HG02642 (cell line): ENCODE measurements at regions not wholly inside any gene's neighbourhood (a gene's known extent, or its start where the extent isn't known, plus 50 kb on each side); places are given as distances from the start of the nearest gene placed in this dataset.

Experiments used
- ATAC-seq: cut with Tn5 transposase; IDR thresholded peaks from one replicate; pipeline ENCODE4 v1.9.1; 2021; ENCODE audit warnings: mild to moderate bottlenecking; ENCODE audit not compliant: unreplicated experiment, poor library complexity

GRCh38 chr18:40079786-40080185, 1875.2 kb upstream of the PIK3C3 start:
- no peak for ATAC-seq

- no peak for ATAC-seq
These were observed 1879.4 kb upstream of the PIK3C3 start for GRCh38 chr18:40075616-40076015.

DNA sequence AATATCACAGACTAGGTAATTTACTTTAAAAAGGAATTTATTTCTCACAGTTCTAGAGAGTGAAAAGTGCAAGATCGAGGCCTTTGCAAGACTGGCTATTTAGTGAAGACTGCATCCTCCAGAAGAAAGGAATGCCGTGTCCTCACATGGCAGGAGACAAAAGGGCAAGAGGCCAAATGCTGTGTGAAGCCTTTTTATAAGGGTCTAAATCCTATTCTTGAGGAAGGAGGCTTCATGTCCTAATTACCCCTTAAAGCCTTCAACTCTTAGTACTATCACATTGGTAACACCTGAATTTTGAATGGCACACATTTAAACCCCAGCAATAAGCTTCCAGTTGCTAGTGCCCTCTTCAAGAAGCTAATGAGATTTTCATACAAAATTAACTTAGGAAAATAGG, 1882.3 kb upstream of the PIK3C3 start:
- no peak for ATAC-seq

- ATAC-seq, result no peak
These were observed 1888.7 kb upstream of the PIK3C3 start for GRCh38 chr18:40066368-40066767.

- no peak for ATAC-seq
These were observed 1891.5 kb upstream of the PIK3C3 start for GRCh38 chr18:40063488-40063887.

GRCh38 chr18:40061086-40061485, 1893.9 kb upstream of the PIK3C3 start:
- no peak for ATAC-seq

- ATAC-seq, result no peak
These were observed 1894.5 kb upstream of the PIK3C3 start for GRCh38 chr18:40060562-40060961.

DNA sequence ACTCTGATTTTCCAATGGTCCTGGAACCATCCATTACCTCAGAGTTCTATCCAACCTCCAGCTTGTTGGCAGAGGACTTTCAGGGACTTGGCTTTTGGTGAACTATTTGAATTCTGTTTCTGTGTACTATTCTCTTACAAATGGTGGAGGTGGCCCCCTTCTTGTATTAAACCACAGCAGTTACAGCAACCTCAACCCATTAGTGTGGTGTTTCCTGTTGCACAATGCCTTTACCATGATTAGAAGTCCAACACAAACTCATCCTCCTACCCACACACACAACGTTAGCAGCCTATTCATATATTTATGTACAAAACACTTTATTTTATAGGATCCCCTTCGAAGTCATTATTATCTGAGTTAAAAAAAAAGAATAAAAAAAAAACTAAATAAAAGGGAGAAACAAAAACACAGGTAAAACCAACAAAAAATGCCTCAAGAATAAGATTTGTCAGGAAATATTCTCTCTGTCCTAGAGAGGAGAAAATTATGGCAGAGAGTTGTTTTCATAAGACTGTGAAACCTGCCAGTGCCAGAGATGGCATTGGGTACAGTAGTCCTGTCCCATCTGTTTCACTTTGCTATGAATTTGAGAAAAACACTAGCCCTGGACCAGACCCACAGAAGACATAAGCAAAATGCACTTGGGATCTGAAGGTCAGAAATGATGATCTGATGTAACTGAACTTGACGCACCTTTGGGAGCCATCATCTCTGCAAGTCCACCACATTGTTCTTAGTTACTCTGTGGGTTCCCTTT, 1896.0 kb upstream of the PIK3C3 start:
- no peak for ATAC-seq

- no peak for ATAC-seq
These were observed 1898.8 kb upstream of the PIK3C3 start for GRCh38 chr18:40056079-40056692.

GRCh38 chr18:40055262-40055661, 1899.8 kb upstream of the PIK3C3 start:
- ATAC-seq, result no peak

DNA sequence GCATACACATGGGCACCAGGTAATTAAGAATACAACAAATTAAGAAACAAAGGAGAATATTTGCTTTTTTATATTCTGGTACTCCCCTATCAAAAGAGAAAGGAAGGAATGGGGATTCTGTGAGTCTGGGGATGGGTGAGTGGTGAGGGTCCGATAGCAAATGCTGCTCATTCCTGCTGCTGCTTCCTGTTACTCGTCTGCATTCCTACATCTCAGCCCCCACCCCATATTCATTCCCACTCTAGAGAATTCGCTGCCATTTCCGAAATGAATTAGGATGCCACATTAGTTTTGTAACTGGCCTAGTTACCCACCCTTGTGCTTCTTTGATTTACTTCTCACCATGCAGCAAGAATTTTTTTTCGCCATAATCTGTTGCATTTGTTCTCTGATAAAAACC, 1905.3 kb upstream of the PIK3C3 start:
- ATAC-seq, result no peak

DNA sequence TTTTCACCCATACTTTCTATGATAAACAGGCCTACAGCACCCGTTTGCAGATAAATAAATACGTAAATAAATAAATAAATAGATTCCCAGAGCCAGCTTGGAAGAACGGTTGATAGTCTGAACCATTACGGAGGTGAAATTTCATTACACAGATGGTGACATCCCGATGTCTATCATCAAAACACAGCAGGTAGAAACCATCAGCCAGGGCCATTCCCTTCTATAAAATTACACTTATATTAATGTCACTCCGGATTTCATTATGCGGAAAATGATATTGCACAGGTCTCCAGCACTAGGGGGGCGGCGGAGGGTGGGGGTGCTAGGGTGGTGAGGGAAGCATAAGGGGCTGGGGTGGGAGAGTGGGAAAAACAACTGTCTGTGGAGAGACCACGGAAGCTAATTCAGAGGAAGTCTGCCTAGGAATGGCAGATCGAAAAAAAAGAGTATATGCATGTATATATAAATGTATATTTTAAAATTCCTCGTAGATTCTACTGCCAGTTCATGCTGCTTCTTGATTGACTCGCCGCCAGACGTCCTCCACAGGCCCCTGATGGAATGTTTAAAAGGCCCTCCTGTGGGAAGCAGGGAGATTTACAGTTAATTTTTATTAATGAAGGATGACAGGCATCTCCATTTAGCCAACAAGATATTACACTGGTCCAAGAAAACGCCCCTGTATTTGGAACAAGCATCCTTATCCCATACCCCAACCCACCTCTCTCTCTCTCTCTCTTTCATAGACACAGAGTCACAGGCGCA, 1906.0 kb upstream of the PIK3C3 start:
- ATAC-seq, result no peak

DNA sequence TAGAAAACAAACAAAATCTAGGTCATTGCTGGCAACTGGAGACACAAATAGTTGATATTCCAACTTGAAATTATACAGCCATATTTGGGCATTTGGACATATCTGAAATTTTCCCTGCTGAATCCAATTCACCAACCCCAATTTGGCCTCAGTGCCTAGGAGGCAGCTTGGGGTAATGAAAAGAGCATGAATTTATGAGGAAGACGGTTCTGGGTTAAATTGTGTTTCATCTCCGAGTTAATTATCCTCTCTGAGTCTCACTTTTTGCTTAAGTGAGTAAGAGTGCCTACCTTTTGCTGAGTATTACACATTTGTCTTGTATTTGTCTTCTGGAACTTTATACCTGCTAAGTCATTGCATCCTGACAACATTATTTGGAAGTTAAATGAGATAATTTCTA, 1906.8 kb upstream of the PIK3C3 start:
- no peak for ATAC-seq

DNA sequence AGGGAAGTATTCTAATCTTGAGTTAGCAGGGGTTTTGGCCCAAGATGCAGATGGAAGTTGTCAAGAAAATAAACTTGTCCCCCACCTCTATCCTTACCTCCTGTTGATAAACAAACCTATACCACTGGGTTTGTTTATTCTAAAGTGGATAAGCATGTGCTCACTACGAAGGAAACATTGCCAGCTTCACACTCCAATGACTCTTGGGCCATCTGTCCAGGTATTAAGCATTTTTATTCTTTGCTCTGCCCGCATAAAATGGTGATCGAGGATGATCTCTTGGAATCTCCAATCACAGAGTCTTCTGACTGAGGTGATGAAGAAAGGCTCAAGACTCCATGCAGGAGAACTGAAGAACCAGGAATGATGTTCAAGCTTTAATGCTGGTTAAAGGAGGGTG, 1908.4 kb upstream of the PIK3C3 start:
- ATAC-seq, result no peak

GRCh38 chr18:40041951-40042350, 1913.1 kb upstream of the PIK3C3 start:
- no peak for ATAC-seq

DNA sequence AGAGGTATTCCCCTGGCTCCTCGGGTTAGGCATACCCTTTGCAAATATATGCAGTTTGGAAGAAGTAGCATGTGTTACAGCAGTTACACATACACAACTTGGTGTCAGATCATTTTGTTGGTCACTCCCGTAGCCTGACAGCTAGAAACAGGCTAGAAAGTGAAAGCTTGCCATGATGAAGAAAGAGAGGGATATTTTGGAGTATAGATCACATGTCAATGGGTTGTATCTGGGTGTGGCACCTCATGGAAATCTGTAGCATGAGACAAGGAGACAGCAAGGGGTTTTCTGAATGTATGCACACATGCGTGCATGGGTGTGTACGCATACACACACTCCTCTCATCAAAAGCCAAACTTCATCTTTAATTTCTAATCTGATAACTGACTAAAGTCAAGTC, 1914.5 kb upstream of the PIK3C3 start:
- ATAC-seq, result no peak

DNA sequence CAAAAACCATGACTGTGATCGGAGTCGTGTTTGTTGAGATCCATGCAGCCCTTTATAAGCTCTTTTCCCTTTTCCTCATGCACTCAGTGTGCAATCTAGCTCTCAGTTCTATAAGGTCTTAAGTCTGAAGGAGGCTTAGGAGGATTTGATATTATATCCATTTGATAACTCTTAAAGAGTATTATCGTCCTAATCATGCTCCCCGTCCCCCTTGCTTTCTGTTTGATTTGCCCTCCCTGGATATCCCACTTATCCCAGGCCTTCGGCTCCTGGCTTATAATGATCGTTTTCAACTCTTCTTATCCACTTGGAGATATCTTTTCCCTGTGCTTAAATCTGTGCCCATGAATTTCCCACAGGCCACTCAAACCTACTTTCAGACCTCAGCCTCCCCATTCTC, 1917.7 kb upstream of the PIK3C3 start:
- ATAC-seq, result no peak

- no peak for ATAC-seq
These were observed 1918.2 kb upstream of the PIK3C3 start for GRCh38 chr18:40036861-40037260.

GRCh38 chr18:40035966-40036365, 1919.1 kb upstream of the PIK3C3 start:
- no peak for ATAC-seq

DNA sequence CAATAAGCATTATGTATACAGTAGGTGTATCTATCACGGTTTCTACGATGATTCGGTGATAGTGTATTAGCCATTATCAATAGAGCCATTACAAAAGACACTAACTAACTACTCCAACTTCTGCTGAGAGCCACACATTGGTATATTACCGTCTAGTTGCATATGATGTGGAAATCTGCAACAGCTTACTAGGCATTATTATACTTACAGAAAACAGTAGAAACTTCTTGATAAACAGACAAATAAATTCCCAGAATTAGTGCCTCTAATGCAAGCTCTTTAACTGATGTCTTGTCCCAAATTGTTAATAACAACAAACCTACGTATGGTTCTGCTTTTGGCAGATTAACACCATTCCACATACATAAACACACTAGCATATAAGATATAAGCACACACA, 1923.0 kb upstream of the PIK3C3 start:
- no peak for ATAC-seq

DNA sequence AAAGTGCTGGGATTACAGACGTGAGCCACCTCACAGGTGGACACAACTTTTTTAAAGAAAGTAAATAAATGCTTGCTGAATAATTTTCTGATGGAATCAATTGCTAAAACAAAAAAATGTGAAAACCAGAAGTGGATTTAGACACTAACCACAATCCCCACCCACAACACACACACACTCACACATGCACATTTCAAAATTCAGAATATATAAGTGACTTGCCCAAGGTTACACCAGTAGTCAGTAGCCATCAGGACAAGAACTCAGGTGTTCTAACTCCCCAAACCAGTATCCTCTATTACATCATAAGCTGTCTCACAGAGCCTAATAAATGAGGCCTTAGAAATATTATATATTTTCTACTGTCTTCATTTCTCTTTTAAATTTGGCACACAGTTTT, 1923.6 kb upstream of the PIK3C3 start:
- no peak for ATAC-seq
